AG04449 (cell line): ENCODE measurements at regions not wholly inside any gene's neighbourhood (a gene's known extent, or its start where the extent isn't known, plus 50 kb on each side); places are given as distances from the start of the nearest gene placed in this dataset.
"Not testable (repeated sequence)": the region's sequence is repeated elsewhere in the genome, so short reads cannot be mapped to it uniquely, and the experiment has no call there.

ENCODE experiments used
- CTCF ChIA-PET: fragments of 350-600 bp; formaldehyde crosslinking; extraction: SDS; loops from one replicate; lab custom pipeline; 2021; ENCODE audit warnings: antibody characterized with exemption; lab: Yijun Ruan, JAX
- POLR2A ChIA-PET: fragments of 400-600, 350-600 bp; formaldehyde crosslinking; extraction: SDS; loops from one replicate; lab custom pipeline; 2020; ENCODE audit warnings: antibody characterized with exemption, inconsistent platforms; lab: Yijun Ruan, JAX
- DNase-seq: peaks from one replicate; pipeline ENCODE4 v3.0.0-alpha.2; 2010; ENCODE audit warnings: low read depth, low spot score
- H3K4me3 ChIP-seq: 2 replicates; pipeline ENCODE4 v1.5.1; 2011; ENCODE audit warnings: low read depth, mild to moderate bottlenecking, control low read depth, low read length
- TF ChIP-seq, protein P1 (sequence below): IDR thresholded peaks from one replicate; pipeline ENCODE4 v1.5.1; 2011; ENCODE audit warnings: mild to moderate bottlenecking, moderate library complexity, low read length, control low read depth, inconsistent platforms; ENCODE audit not compliant: insufficient read depth; ENCODE audit errors: missing control alignments

DNA sequence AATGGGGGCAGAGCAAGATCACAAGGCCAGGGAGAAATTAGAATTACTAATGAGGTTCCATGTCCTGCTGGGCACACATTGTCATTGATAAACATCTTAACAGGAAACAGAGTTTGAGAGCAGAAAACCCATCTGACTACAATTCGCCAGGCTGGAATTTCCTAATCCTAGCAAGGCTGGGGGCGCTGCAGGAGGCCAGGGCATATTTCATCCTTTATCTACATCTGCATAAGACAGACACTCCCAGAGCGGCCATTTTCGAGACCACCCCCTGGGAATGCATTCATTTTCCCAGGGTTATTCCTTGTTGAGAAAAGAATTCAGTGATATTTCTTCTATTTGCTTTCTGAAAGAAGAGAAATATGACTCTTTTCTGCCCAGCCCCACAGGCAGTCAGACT, 152.7 kb downstream of the SUCLG1 start:
- TF ChIP-seq, protein P1, sequence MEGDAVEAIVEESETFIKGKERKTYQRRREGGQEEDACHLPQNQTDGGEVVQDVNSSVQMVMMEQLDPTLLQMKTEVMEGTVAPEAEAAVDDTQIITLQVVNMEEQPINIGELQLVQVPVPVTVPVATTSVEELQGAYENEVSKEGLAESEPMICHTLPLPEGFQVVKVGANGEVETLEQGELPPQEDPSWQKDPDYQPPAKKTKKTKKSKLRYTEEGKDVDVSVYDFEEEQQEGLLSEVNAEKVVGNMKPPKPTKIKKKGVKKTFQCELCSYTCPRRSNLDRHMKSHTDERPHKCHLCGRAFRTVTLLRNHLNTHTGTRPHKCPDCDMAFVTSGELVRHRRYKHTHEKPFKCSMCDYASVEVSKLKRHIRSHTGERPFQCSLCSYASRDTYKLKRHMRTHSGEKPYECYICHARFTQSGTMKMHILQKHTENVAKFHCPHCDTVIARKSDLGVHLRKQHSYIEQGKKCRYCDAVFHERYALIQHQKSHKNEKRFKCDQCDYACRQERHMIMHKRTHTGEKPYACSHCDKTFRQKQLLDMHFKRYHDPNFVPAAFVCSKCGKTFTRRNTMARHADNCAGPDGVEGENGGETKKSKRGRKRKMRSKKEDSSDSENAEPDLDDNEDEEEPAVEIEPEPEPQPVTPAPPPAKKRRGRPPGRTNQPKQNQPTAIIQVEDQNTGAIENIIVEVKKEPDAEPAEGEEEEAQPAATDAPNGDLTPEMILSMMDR, result no peak
- CTCF ChIA-PET, result interaction anchor here (2.2 to 4.0 kb wide), 2 partner anchors 9 to 283 kb away, joined by 5 to 39 read pairs; no protein-coding TSS in a partner anchor
- H3K4me3 ChIP-seq, result no peak overlapping the region
- POLR2A ChIA-PET, result no interaction called here
- DNase-seq, result no peak

DNA sequence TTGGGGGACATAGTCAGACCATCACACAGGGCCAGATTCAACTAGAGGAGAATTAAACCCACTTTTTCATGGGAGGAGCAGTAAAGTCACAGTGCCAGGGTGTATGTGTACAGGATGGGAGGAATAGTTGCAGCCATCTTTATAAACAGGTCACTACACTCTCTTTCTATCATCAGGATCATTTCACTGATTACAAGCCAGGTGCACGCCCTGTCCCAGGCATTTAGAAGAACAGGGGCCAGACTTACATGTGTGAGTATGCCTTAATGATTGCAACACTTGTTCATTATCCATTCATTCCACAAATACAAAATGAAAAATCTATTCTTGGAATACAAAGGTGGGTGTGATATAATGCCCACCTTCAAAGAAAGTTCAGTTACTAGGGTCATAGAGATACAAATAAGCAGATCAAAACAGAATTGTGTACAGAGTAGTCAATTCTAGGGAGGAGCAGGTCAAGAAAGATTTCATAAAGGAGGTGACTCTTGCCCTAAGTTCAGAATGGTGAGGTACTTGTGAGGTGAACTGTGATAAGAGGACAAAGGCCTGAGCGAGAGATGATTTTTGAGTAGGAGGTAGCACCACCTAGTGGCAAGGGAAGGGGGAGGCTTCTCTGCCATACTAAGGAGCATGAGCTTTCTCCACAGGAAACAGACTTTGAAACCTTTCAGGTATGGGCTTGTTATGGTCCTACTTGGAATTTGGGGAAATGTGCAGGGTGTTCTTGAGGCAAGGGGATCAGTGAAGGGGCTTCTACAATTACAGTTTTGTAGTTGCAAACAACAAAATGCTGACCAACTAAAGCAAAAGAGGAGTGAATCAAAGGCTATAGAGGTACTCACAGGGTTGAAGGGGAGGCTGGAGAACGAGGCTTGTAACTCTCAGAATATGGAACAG, 156.3 kb downstream of the SUCLG1 start:
- CTCF ChIA-PET, result interaction anchor here (0.7 to 4.0 kb wide), 9 partner anchors 9 to 280 kb away, joined by 3 to 39 read pairs (median 4); no protein-coding TSS in a partner anchor
- no peak overlapping the region for H3K4me3 ChIP-seq
- TF ChIP-seq, protein P1, result peak; percentile 87
- no peak for DNase-seq
- POLR2A ChIA-PET, result no interaction called here

DNA sequence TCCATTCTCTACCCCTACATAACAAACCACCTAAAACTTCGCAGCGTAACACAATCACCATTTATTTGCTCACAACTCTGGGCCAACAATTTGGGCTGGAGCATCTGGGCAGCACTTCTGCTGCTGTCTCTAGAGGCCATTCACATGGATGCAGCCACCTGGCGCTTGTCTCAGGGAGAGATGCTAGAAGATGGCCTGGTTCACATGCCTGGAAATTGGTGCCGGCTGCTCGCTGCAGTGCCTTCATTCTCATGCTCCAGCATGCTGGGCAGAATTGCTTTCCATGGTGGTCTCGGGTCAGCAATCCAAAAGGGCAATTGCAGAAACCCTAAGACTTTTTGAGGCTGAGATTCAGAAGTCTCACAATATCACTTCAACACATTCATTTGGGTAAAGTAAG, 157.4 kb downstream of the SUCLG1 start:
- ChIA-PET POLR2A (no interaction called here), CTCF (interaction anchor here (3.8 kb wide), 1 partner anchor 13 kb away, joined by 18 read pairs; no protein-coding TSS in a partner anchor)
- DNase-seq, result no peak

DNA sequence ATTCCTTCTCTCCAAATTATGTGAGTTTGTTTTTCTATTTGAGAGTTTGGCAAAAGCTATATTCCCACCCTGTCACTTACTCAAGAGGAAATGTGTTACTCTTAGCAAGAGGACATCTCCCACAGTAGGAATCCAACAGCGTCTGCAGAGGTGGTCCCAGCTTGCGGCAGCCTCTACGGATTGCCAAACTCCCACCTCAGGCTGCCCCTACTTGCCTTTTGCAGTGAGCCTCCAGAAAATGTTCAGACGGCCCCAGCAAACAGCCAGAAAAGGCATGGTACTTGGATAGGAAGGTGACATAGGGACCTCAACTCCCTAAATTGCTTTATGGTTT, 158.4 kb downstream of the SUCLG1 start:
- ChIA-PET POLR2A (no interaction called here), CTCF (interaction anchor here (1.0 to 3.8 kb wide), 3 partner anchors 14 to 278 kb away, joined by 3 to 18 read pairs (median 3); no protein-coding TSS in a partner anchor)
- TF ChIP-seq, protein P1, result no peak
- DNase-seq, result no peak
- no peak overlapping the region for H3K4me3 ChIP-seq

More for the DNA sequence above, 157.4 kb downstream of the SUCLG1 start:
- H3K4me3 ChIP-seq, result no peak overlapping the region
- TF ChIP-seq, protein P1, result no peak

DNA sequence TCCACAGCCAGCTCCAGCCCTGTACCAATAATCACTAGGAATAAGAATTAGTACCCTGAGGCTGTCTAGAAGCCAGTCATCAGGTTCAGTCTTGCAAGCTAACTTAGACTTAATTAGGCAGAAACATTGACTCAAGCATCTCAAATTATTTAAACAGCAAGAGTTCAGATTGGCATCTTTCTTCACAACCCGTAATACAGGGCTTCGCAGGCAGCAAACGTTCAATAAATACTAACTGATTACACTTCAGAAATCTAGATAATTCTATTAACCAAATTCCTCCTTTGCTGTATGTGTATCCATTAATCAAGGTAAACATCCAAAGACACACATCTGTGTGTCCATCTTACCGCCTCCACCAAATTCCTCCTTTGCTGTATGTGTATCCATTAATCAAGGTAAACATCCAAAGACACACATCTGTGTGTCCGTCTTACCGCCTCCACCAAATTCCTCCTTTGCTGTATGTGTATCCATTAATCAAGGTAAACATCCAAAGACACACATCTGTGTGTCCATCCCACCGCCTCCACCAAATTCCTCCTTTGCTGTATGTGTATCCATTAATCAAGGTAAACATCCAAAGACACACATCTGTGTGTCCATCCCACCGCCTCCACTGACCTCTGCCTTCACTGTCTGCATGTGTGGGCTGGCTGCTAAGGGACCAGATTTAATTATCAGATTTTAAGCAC, 158.9 kb downstream of the SUCLG1 start:
- DNase-seq, H3K4me3 ChIP-seq, POLR2A ChIA-PET: not testable (repeated sequence)
- CTCF ChIA-PET, result interaction anchor here (1.0 to 3.8 kb wide), 5 partner anchors 10 to 277 kb away, joined by 3 to 18 read pairs (median 5); no protein-coding TSS in a partner anchor

DNA sequence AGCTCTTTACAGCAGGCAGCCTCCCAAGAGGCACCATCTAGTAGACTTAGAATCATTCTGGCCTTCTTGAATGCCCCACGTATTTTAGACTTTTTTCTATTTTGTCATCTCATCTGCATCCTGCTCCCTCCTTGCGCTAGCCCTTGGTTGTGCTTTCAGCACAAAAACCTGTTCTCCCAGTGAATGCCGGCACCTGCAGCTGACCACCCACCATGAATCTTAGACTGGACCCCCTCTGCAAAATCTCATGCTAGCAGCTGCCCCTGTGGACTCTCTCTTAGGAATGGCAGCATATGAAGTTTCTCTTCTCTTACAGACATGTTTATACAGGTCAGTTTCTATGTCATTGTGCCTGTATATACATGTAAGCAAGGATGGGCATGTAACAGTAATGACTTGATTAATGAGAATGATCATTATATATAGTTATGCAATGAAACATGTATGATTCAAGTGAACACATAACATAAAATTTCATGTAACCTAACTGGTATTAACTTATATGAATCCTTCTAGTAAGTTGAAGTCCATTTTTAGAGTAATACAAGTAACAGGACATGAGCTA, 159.8 kb downstream of the SUCLG1 start:
- POLR2A ChIA-PET, result no interaction called here
- TF ChIP-seq, protein P1, result no peak
- CTCF ChIA-PET, result interaction anchor here (1.2 to 3.8 kb wide), 4 partner anchors 11 to 277 kb away, joined by 3 to 18 read pairs (median 5); no protein-coding TSS in a partner anchor
- no peak overlapping the region for H3K4me3 ChIP-seq
- DNase-seq, result no peak
